NCI-H2107 treated with DMSO at 0.1 percent for 48 hours (cell line): ENCODE measurements at regions not wholly inside any gene's neighbourhood (a gene's known extent, or its start where the extent isn't known, plus 50 kb on each side); places are given as distances from the start of the nearest gene placed in this dataset.

Experiments used
- DNase-seq: peaks from one replicate; lab custom pipeline; 2025; ENCODE audit not compliant: unreplicated experiment; lab: John Stamatoyannopoulos, UW

DNA sequence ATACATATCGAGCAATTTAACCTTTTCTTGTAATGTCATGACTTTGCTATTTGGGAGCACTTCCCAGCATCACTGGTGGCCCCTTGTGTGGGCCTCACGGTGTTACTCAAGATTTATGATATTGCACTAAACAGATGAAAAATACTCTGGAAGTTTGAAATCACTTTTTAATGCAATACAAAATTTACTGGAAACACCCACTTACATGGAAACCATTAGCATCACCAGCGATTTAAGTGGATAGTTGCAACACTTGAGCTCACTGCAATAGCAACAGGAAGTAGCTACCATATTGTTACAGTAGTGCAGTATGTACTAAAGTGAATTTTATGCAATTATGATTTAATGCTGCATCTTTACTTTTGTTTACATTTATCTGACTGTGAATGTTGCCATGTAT lies 184.4 kb downstream of the MDFIC start:
- no peak for DNase-seq

DNA sequence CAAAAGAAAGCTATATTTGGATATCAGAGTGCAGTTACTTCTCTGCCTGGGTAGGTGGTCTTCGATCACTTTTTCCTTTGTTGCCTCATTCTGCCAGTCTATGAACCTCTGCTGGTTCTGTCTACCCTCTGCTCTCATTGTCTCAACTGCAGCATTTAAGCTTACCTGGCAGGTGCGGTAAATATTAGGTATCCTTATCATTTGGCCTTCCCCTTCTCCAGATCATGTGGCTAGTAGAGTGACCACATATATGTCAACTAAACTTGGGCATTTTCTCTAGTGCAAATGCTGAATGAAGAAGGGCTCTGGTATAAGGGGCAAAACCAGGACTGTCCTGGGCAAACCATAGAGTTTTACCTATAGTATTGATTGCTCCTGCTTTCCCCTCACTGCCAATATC lies 180.8 kb downstream of the MDFIC start:
- DNase-seq = no peak

DNA sequence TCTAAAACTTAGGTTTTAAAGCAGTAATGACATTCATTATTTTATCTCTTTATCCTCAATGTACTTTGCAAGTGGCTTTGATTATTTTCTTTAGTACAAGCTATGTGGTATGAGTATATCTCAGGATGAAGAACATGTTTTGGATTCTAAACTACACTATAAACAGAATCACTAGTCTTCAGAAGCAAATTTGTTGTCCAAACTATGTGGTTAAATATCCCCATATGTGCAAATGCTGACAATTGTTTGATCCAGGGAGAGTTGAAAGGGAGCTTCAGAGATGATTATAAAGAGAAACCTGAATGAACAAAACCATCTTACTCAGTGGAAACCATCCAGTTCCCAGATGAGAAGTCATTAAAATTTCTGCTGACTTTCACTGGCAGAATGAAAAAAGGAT lies 179.3 kb downstream of the MDFIC start:
- DNase-seq = no peak

DNA sequence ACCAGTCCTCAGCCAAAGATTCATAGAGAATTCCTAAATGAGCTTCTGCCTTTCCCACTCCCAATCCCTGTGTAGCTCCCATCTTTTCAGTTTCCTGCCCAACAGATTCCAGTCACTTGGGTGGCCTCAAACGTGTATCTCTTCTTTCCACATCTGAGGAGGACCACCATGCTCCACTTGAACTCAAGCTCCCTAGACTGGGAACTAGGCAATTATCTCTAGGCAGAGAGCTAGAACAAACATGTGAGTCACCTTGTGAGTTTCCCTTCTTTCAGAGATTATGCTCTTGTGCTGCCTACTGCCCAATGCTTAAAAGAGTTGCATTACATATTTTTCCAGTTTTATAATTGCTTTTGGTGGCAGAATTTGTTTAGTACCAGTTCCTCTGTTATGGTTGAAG lies 178.0 kb downstream of the MDFIC start:
- no peak for DNase-seq

DNA sequence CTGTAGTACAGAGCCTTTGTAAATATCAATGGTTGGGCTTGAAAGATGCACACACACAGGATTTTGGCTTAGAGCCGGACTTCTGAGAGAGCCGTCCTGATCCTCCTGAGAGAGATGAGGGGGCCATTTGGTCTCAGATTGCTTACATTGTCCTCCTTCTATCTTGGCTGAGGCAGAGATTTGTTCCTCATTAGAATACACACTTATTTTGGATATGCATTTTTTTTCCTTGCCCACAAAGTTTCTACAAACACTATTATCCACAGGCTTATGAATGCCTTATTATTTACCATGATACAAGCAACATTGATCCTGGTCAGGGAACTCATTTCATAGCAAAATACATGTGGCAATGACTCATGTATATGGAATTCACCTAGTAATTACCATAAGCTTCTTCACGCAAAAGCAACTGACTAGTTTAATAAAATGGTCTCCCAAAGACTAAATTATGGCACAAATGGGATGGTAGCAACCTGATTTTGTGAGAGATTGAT lies 175.3 kb downstream of the MDFIC start:
- DNase-seq = no peak

DNA sequence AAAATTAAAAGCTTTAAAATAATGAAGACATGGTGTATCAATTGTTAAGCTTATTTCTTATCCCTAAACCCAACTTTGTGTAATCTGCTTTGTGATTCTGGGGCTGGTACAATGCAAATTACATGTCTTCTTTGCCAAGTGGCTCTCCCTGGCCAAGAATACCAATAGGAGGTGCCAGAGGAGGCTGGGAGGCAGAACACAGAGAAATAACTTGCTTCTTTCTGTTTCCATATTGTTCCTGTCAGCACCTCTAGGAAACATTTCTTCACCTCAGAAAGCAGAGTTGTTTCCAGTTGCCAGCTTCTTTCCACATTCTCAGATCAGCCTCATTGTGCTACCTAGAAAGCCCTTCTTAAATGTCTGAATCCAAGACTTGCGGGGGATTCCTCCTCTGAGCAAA lies 174.4 kb downstream of the MDFIC start:
- no peak for DNase-seq

DNA sequence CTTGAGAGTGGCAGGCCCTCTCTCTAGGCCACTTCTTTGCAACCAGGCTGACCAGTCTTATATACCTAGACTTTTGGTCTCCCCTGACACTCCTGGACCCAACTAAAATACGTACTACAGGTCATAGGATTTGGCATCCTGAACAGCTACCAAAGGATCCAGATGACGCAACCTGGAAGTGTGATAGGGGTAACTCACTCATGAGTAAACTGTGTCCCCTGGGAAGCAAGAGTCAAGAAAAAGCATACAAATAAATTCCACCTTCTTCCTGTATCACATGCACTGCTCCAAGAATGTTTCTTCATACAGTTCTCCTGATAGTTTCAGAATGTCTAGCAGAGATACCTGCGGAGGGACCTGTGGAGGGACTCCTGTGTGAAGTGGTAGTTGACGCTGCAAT lies 172.3 kb downstream of the MDFIC start:
- no peak for DNase-seq

DNA sequence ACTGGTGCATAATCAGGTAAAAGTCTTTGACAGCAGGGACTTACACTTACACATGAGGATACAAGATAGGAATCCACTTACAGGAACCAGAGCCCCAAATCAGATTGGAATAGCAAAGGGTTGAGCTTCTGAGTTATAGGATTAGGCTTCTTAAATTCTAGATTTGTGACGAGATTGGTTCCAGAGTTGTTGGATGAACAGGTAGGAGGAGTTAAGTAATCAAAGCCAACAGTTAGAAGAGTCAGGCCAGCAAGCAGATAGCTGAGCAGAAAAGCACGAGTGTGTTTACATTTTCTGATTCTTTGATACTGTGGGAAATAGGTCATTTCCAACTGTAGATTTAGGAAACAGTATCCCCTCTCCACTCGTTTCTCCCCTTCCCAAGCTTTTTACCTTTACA lies 167.0 kb downstream of the MDFIC start:
- no peak for DNase-seq

DNA sequence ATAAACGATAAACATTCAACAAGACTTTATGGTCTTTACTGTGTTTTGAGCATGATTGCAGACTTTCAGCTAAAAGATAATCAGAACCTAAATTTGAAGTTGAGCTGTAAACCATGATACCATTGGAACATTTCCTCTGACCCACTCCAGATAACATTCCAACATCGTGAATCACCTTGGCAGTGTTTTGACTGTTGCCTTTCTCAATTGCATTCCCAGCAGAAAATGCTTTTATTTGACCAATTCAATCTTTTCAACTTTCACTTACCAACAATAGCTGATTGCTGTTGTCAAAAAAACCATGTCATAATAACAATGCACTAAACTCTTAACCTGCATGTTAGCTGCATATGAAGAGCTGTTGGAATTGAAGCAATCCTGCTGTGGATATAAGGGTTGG lies 165.5 kb downstream of the MDFIC start:
- DNase-seq = no peak

DNA sequence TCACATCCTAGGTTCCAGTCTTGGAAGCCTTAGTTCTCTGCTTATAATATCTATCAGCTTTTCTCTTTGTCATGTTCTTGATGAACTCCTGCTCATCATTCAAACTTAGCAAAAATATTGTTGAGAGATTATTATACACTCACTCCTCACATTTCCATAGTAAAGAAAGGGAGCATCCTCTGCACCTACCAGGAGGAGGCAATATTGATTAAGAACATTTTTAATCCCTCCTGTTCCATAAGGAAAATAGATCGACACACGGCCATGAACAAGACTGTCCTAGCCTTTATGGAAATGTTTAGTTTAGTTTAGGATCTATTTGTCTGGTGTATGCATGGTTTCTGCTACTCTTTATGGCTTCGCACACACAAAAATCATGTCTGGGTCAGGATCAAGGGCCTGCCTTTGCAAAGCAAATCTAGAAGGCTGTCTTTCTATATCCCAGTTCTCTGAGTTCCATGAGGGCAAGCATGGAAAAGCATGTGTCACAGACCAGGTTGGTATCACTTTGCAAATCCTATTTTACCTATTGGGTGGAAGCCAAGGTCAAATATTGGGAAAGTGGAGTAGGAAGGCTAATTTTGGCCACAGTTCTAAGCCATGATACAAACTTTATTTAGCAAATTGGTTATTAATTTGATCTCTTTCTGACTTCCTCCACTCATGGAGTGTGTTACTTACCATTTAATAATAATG lies 164.4 kb downstream of the MDFIC start:
- no peak for DNase-seq

DNA sequence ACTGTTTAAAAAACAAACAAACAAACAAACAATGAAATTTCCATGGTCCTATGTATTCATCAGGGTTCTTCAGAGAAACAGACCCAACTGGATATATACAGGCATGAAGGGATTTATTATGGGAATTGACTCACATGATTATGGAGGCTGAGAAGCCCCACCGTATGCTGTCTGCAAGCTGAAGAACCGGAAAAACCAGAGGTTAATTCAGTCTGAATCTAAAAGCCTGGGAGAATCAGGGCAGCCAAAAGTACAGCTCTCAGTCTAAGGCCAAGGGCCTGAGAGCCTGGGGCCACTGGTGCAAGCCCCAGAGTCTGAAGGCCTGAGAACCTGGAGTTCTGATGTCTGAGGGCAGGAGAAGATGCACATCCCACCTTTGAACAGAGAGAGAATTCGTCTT lies 163.5 kb downstream of the MDFIC start:
- no peak for DNase-seq

DNA sequence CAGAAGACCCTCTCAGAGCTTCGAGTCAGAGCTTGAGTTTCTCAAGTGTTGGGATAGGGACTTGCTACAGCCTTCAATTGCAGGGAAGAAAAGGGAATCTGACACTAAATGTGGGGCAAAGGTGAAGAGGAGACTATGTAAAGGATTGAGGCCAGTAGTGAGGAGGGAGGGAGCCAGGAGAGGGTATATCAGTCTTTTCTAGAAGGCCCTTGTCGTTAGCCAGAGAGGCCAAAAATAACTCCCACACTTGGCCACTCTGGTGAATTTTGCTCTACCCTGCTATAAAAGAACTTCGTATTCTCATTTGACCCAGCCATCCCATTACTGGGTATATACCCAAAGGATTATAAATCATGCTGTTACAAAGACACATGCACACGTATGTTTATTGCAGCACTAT lies 162.0 kb downstream of the MDFIC start:
- DNase-seq = no peak

DNA sequence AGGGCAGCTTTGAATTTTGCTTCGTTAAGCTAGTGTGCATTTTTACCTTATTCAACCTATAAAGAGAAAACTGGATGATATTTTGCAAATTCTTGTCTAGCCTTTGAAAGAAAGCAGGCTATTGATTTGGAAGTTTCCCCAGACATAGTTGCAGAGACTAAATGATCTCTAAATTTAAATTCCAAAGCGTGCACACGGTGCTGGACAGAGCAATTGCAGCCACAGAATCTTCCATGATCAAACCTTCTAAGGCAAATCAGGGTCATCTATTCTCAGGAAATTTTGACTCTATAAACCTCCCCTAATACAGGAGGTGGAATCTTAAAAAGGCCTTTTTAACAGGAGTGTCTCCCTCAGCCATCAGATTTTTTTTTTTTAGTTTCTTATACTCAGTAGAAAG lies 159.9 kb downstream of the MDFIC start:
- no peak for DNase-seq

DNA sequence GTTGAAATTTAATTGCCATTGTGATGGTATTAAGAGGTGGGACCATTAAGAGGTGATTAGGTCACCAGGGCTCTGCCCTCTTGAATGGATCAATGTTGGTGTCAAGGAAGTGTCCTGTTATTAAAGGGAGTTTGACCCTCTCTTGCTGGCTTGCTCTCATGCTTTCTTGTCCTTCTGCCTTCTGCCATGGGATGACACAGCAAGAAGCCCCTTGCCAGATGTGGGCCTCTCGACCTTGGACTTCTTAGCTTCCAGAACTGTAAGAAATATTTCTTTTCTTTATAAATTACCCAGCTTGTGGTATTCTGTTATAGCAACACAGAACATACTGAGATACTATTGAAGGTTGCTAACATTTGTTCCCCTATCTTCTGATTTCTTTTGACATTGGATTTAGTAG lies 157.0 kb downstream of the MDFIC start:
- no peak for DNase-seq

DNA sequence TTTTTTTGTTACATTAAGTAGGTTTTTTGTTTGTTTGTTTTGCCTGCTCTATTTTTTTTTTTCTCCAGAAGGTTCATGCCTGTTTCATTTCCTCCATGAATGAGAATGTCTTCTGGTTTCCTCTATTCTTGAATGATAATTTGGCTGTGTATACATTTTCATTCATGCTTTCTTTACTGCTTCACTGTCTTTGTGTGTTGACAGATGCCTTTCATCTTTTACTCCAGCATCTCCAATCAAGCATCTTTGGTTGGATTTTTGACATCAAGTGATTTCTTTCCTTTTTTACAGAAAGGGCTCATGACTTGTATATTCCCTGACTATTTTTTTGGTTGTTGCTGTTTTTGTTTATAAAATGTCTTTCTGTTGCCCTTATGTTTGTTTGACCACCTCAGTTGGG lies 156.5 kb downstream of the MDFIC start:
- no peak for DNase-seq

DNA sequence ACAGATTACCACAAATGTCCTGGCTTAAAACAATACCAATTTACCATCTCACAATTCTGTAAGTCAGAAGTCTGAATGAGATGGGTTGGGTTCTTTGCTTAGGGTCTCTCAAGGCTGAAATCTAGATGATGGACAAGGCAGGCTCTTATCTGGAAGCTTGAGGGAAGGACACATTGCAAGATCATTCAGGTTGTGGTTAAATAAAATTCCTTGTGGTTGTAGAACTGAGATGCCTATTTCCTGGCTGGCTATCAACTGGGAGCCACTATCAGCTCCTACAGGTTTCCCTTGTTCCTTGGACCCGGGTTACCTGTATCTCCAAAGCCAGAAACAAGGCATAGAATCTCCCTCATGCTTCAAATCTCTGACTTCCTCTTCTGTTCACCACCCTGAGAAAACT lies 148.4 kb downstream of the MDFIC start:
- DNase-seq = no peak
